Hematopoietic multipotent progenitor cell treated with erythropoietin and hydrocortisone succinate and interleukin-3 and kit ligand, for 8 days (in vitro differentiated cells): ENCODE measurements at regions not wholly inside any gene's neighbourhood (a gene's known extent, or its start where the extent isn't known, plus 50 kb on each side); places are given as distances from the start of the nearest gene placed in this dataset.

Experiments
- DNase-seq: peaks from one replicate; pipeline ENCODE4 v3.0.0-alpha.2; 2015

DNA sequence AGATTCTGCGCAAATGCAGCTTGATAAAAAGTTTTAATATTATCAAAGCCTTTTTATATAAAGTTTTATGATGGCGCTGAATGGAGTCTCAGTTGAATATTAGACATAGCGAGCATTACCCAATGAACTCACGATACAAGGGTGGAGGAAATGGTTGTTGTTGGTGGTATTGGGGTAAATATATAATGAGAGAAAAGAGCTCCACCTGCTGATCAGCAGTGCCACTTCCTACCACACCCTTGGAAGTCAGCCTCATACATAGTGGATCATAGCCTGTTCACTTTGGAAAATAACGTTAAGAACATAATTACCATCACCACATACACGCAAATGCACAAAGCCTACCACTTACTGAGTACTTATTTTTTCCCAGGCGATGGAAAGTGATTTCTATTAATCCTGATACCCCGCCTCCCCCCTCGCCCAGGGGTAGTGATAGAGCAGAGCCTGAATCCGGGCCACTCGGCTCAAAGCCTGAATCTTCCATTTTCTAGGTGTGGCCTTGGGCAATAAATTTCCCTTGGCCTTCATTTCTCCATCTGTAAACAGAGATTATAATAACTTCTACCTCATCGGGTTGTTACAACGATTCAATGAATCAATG, 358.3 kb downstream of the KLF5 start:
- peak; percentile 24 for DNase-seq

DNA sequence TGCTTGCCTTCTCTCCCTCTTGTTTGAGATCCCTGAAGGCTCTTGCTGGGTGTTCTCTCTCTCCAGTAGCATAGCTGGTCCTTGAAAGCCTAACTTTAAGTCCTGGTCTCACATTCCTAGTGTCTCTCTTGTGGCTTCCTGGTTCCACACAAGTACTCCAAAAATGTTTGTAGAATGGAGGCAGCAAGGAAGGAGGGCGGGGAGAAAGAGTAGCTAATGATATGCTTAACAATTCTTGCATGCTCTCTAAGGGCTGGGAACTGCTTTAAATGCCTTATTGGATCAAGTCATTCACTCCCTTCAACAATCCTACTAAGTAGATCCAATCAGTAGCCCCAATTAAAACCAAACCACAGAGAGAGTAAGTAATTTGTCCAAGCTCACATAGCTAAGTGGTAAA, 357.3 kb downstream of the KLF5 start:
- no peak for DNase-seq

DNA sequence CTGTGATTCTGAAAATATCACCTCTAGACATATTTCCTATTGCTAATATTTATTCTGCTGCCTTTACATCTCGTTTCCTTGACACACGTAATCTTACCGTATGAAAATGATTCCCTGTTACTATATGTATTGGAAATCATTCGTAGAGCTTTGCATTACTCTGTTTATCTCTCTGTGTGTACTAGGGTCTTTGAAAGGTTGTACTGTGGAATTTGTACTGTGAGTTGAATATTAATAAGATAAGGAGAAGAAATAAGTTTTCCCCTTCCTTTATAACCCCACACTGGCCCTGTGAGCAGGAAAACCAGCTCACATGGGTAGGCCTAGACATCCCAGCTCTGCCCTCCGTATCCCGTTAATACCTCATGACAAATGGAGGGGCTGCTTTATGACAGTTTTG, 354.9 kb downstream of the KLF5 start:
- DNase-seq = no peak

DNA sequence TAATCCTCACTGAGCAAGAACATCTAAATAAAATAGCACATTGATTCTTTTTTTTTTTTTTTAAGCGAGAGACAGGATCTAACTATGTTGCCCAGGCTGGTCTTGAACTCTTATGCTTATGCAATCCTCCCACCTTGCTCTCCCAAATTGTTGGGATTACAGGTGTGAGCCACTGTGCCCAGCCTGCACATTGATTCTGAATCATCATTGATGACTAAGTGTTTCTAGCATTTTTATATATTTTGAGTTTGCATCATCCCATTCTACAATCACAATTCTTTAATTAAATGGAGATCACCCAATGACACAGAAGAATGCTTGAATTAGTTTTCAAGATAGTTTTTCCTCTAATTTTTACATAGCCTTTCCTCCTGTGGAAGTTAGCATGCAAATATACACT, 354.1 kb downstream of the KLF5 start:
- no peak for DNase-seq

DNA sequence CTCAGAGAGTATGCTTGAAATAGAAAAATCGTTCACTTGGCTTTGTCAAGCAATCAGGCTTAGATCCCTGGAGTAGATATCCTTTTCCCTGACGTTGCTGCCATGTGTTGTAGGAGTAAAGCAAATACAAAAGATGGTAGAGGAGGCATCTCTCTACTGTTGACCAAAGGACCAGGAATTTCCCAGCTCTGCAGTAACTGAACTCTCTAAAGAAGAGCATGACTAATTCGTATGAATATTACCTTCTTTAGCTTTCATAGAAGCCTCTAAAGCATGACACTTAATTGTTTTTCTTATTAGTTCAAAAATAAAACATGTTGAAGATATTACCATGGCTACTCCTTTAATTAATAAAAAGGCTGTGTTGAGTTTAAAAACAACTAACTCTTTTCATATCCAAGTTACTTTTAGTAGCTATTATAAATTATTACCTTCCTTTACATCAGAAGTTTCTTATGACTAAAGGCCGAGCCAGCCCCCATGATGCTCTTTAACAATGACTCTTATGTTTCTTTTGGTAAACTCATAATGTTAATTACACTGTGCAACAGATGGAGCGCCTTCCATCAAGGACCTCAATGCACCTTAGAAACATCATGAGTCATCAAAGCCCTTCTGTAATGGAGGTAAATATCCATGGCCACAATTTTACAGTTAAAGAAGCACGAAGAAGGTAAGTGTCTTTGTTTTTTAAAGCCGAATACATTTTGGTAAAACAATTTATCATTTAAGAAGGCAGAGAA, 352.4 kb downstream of the KLF5 start:
- DNase-seq = no peak

DNA sequence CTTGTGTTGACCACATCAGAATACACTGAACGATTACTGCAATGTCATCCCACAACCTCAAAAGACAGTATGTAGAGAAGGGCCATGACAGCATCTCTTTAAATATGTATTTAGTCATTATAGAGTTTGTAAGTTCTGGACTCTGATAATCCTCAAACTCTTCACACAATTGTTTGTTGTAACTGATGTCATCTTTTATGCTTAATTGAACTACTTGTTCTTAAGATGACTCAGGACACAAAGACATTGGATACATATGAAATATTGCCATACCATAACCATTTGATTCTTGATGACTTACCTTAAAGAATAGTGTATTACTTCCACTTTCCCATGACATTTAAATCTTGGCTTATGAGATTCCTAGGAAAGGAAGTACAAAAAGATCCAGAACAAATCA, 347.6 kb downstream of the KLF5 start:
- no peak for DNase-seq

DNA sequence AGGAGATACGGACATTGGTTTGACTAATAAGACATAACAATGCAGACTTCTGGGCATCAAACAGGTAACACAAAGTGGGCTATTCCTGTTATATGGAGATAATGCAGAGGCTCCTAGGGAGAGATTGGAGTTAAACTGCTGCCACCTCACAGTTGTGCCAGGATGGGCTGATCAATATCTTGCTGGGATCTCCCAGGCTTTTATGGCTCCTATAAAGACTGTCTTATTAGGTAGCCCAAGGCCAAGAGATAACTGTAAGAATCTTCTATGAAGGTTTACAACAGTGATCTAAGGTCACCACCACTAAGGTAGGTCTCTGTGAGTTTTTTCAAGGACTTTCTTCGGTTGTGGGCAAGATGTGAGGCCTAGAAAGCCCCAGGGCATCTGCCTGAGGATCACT, 345.8 kb downstream of the KLF5 start:
- no peak for DNase-seq

DNA sequence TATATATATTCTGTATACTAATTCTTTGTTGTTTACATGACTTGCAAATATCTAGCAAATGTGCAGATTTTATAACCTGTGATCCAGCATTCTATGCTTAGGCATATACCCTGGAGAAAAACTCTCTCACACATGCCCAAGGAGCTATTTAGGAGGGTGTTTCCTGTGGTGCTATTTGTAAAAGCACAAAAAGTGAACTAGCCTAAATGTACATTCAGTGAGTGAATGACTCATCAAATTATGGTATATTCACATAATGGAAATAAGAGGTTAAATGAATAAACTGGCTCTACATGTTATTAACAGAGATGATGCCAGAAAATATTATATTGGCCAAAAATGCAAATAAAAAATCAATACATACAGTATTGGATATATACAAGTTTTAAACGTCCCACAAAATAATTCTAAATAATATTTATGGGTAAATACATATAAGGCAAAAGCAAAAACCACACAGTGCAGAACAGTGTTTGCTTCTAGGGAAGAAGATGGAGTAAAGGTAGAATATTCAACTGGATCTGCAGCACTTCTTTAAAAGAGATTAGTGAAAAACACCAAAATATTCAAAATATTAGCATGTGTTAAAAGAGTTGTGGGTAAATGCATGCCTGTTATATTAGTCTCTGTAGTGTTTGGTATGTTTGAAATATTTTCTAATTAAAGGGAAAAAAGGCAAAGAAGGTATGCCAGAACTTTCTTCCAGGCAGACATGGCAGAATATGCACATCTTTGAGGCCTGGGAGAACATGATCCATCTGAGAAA, 344.7 kb downstream of the KLF5 start:
- no peak for DNase-seq

DNA sequence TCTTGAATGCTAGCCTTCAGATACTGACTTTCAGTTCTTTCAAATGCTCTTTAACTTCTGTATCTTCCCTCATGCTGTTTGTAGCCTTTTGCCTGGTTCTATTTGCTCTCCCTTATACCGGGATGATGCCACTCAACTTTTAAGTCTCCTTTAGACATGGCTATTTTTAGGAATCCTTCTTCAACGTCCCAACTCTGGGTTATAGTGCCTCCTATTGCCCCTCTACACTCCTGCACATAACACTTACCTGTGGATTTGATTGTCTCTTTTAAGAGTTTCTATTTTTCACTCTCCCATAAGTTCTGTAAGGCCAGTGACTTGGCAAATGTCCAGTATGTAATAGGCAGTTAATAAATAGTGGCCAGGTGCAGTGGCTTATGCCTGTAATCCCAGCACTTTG, 343.0 kb downstream of the KLF5 start:
- no peak for DNase-seq

DNA sequence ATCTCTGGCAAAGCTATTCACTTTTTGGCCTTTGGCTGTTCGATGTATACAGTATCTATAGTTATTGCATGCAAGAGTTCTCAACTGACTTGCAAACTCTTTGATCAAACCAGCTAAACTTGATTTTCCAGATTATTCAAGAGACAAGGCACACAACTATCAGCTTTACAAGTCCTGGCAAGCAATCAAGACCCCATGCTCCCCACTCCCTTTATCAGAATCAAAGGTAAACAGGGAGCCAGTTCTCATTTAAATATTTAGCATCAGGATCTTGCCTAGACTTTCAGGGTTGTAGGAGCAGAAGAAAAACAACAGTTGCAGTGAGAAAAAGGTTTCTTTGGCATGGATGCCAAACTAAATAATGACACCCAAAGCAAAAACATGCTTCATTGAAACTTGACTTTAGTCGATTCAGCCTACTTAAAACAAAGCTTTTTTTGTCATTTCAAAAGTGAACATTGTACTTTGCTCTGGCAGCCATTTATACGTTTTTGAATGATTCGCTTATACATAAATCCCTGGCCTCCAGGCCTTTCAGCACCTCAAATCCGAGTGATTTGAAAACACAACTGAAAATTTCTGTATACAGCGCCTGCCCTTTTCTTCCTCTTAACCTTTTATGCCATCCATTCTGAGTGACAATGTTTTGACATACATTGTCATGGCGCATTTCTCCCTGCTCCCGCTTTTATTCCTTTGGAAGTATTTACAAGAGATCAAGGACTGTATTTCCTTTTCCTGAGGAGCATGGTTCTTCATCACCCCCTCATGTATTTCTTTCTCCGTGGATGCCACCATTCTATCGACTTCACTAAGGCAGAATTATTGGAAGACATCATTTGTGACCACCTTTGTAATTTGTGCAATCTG, 340.8 kb downstream of the KLF5 start:
- no peak for DNase-seq

DNA sequence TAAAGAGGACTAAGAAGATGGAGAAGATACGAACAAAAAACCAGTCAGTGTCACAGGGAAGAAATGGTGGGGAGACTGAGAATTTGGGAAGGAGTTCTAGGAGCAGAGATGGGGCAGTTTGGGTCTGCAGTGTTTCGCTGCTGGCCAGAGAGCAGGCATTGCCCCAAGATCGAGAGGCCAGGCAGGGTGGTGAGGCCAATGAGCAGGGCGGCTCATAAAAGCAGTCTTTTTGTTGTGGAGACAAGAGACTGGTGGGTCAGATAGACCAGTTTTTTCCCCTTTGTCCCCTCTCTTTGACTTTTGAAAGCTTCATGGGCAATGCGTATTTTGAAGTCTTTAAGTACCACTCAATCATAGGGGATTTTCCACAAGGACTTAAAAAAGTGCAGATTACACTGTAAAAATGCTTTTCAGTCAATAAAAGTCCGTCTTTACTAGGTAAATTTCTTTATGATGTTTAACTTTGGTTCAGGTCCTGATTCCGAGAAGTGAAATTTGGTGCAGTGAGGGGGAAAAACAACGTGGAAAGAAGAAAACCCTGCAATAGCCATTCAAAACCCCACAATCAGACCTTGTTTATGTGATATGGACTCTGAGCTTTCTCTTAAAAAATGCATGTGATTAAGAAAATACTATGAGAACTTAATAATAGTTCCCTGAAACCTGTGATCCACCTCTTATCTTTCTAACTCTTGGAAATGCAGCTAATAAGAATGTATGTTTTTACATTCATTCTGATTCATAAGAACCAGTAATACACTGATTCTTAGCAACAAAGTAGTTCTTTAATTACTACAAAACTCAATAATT, 338.9 kb downstream of the KLF5 start:
- DNase-seq = no peak

DNA sequence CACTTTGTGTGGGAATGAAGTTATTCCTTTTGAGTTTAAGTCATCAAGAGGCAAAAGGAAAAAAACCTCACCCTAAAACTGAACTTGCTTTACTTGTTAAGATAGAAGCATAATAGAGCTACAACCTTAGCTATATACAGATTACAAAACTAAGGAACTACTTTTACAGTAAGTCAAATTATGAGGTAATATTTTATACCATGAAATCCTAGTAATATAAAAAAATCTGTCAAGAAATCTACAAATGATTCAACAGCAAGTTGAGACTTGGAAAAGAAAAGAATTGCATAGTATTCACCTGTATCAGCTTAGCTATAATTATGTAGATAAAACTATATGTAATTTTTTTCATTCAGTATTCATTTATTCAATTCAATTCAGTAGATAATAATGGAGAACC, 335.3 kb downstream of the KLF5 start:
- no peak for DNase-seq

DNA sequence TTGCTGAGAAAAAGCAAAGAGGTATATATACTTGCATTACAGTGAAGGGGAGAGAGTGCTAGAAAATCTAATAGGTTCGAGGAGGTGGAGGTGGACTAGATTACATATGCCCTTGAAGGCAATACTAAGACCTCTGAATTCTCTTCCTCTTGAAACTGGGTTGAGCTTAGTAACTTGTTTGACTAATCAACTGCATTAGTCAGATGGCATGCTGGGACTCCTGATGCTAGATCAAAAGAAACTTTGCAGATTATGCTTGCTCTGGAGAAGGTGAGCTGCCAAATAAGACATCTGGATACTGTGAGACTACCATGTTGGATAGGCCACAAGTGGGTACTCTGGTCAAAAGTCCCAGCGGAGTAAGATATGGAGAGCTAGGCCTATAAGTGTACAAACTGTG, 331.3 kb downstream of the KLF5 start:
- no peak for DNase-seq

DNA sequence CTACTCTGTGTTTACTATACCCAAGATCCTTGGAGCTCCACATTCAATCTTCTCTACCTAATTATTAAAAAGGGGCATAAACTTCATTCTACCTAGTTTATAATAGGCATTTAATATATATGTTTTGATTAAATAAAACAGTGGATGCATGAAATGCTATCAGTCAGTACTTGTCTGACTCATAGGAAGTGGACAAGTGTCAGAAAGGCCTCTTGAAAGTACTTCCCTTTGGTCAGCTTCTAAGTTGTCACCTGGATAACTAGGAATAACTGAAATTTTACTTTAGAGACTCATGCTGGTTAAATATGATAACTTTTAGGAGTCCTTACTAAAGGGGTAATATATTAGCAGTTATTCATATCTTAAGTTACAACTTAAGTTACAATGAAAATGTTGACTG, 329.8 kb downstream of the KLF5 start:
- no peak for DNase-seq

DNA sequence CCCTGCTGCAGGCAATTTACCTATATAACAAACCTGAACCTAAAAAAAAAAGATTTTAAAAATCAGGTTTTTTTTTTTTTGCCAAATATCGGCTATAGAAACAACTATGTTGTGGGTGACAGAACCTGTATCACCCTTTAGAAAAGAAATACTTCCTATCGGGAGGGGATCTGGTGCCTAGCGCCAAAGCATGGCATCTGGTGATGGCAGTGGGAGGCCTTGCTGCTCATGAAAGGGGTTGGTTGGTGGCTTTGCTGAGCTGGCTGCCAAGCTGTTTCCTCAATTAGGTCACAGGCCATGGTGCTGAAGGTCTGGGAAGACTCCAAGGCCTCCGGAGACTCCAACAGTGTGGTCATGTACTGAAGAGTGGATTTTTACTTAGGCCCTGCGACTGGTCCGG, 328.5 kb downstream of the KLF5 start:
- no peak for DNase-seq

DNA sequence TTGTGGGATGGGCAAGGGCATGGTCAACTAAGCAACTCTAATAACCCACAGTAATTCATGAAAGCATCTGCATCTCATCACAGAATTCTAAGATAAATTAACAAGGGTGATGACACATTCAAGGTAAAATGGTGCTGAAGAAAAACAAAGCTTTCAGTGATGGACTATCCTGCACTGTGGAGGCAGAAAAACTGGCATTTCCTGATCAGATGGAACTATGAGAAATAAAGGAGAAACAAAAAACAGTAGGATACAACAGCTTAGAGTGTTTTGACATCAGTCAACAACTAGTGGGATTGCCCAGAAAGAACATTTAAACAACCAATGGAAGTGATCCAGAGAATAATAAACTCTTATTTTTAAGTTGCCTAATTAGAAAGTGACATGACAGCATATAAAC, 327.0 kb downstream of the KLF5 start:
- no peak for DNase-seq

DNA sequence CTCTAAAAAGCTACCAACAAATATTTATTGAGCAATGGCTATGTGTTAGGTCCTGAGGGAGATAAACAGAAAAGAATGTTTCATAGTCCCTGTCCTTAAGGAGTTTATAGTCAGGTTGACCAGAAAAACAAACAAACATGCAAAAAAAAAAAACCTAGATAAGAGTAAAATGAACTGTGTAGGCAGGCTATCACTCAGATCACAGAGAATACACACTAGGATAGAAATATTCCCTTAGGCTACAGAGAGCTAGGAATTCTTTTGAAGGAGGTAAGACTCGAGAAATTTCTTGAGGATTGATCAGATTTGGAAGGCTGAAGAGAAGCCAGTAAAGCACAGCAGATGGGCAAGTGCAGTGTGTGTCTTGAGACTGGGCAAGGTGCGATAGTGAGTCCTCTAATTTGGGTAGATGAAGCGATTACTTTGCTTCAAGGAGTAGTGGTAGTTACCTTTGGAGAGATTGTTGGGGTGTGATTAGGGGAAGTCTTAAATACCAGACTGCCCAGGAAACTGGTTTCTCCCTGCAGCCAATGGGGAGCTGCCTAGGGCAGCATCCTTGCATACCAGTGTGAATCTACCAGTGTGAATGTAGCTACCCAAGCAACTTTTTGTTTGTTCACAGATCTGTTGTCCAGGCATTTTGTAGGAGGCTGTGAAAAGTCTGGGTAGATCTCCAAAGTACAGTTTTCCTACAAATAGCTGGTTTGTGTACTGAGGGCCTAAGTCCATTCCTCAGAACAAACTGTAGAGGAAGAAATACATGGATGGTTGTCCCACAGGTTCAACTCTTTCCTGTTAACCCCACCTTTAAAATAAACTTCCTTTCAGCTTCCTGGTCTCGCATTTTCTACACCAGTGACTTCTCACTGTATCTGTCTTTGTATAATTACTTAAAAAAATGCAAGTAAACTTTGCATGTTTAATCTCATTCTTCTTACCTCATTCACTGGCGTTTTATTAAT, 314.1 kb downstream of the KLF5 start:
- DNase-seq = no peak

DNA sequence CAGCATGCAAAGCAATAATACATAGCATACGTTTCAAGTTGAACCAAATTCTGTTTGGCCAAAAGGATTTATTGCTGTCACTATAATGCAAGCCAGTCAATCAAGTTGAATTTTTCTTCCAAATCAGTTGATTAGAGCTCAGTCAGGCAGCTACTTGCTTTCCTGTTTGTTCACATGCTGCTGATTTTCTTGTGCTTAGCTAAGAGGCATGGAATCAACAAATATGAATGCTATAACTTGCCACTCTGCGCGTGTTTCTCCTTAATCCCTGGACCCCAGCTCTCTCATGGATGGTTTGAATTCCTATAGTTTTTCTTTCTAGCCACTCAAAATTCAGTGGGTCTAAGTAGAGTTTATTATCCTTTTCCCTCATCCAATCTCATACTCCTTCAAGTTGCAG, 311.3 kb downstream of the KLF5 start:
- DNase-seq = no peak

DNA sequence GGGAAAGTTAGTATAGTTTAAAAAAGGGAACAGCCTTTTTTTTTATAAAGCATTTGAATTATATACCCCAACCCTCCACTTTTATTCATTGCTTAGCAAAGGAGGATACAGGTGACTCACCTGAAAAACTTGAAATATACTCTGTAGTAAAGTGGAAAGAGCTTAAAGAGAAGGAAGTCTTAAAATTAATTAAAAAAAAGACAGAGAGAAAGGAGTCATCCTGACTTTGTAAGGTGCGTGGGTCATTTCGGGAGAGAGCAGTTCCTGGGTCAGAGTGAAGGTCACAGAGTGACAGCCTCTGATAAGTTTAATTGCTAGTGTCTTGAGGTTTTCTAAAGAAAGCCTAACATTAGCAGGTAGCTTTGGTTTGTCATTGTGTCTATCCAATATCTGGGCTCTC, 310.3 kb downstream of the KLF5 start:
- no peak for DNase-seq

DNA sequence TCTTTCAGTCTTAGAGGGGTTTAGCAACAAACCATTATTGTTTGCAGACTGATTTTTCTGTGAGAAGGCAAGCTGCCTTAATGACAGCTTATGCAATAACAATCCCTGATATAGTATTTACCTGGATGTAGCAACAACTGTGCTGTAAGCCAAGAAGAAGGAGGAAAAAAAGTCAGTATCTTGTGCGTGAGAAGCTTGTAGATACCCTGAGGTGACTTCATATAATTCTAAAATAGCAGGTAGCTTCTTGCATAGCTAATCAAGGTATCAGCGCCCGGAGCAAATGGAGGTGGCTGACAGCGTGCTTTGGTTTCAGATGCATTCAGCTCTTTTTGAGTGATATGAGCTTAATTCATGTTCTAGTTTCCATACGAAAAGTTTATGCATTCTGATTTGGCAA, 309.8 kb downstream of the KLF5 start:
- DNase-seq = no peak

DNA sequence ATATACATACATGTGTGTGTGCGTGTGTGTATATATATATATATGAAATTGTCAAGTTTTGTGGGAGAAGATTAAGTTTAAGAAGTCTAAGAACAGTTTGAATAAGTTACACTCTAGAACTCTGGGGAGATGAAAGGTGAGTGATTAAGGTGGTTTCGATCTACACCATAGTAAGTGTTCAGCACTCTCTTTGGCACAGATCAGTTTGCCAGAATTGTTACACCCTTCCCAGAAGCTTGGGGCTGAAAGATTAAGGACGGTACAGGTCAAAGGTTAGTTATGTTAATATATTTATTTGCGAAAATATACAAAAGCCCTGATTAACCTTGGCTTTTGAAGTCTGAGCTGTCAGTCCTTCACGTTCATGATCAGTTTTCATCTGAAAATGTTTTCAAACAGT, 309.1 kb downstream of the KLF5 start:
- no peak for DNase-seq
